DND-41 (cell line): ENCODE measurements at regions not wholly inside any gene's neighbourhood (a gene's known extent, or its start where the extent isn't known, plus 50 kb on each side); places are given as distances from the start of the nearest gene placed in this dataset.

Source experiments
- ATAC-seq: fragments of 200-7000 bp; cut with Tn5 transposase; 3 replicates; pipeline ENCODE4 v1.9.1; 2021; ENCODE audit warnings: low read depth; ENCODE audit not compliant: insufficient read depth
- DNase-seq: peaks from one replicate; pipeline ENCODE4 v3.0.0-alpha.2; 2020
- H2AFZ ChIP-seq: 2 replicates; pipeline ENCODE4 v1.6.0; 2012; ENCODE audit warnings: low read depth, low read length
- H3K27ac ChIP-seq: 2 replicates; pipeline ENCODE4 v1.5.1; 2012; ENCODE audit warnings: low read length, inconsistent platforms
- H3K27me3 ChIP-seq: fragments of 200-600 bp; sonication (generic); 2 replicates; pipeline ENCODE4 v1.6.0; 2012; ENCODE audit warnings: low read length, mild to moderate bottlenecking, inconsistent platforms; ENCODE audit not compliant: insufficient read depth, poor library complexity
- H3K36me3 ChIP-seq: 2 replicates; pipeline ENCODE4 v1.5.1; 2012; ENCODE audit warnings: low read length, inconsistent platforms; ENCODE audit not compliant: insufficient read depth
- H3K4me1 ChIP-seq: 2 replicates; pipeline ENCODE4 v1.5.1; 2012; ENCODE audit warnings: mild to moderate bottlenecking, low read length; ENCODE audit not compliant: insufficient read depth
- H3K4me2 ChIP-seq: 2 replicates; pipeline ENCODE4 v1.6.0; 2012; ENCODE audit warnings: mild to moderate bottlenecking, moderate library complexity, low read length, inconsistent platforms; ENCODE audit not compliant: insufficient read depth
- H3K4me3 ChIP-seq, 2 experiments: fragments of 200-600 bp in 1 of 2; shearing (Covaris generic) in 1 of 2; 2 replicates each; pipeline ENCODE4 v1.5.1; 2012 to 2016; ENCODE audit warnings: inconsistent platforms in 2 of 2, low read length in 2 of 2, mild to moderate bottlenecking in 2 of 2, low read depth in 1 of 2, moderate library complexity in 1 of 2
- H3K79me2 ChIP-seq: 2 replicates; pipeline ENCODE4 v1.6.0; 2012; ENCODE audit warnings: low read length, inconsistent platforms; ENCODE audit not compliant: insufficient read depth
- H3K9ac ChIP-seq: 2 replicates; pipeline ENCODE4 v1.6.0; 2012; ENCODE audit warnings: low read depth, mild to moderate bottlenecking, inconsistent platforms, low read length, moderate library complexity
- H3K9me3 ChIP-seq: 2 replicates; pipeline ENCODE4 v1.5.1; 2012; ENCODE audit warnings: low read length, moderate library complexity, mild to moderate bottlenecking, inconsistent platforms; ENCODE audit not compliant: insufficient read depth, severe bottlenecking
- H4K20me1 ChIP-seq: 2 replicates; pipeline ENCODE4 v1.6.0; 2012; ENCODE audit warnings: low read length; ENCODE audit not compliant: insufficient read depth
- EZH2 ChIP-seq: IDR thresholded peaks from 3 replicates; pipeline ENCODE4 v1.6.1; 2012; ENCODE audit warnings: borderline replicate concordance, low read depth, mild to moderate bottlenecking, moderate library complexity, low read length, inconsistent platforms; ENCODE audit not compliant: severe bottlenecking
- TF ChIP-seq, protein P1 (sequence below): IDR thresholded peaks from 2 replicates; pipeline ENCODE4 v1.5.1; 2012; ENCODE audit warnings: borderline replicate concordance, low read length, moderate library complexity, mild to moderate bottlenecking; ENCODE audit not compliant: poor library complexity, severe bottlenecking; ENCODE audit errors: extremely low read depth

GRCh38 chr19:28827382-28827781 lies 385.6 kb downstream of the UQCRFS1 start:
- no peaks in the 10 kb centered on the region for H3K4me1 ChIP-seq
- H3K4me3 ChIP-seq = no peak overlapping the region
- no peak overlapping the region for H3K4me2 ChIP-seq
- H3K79me2 ChIP-seq = no peaks in the 10 kb centered on the region
- no peak for TF ChIP-seq EZH2
- TF ChIP-seq, protein P1, sequence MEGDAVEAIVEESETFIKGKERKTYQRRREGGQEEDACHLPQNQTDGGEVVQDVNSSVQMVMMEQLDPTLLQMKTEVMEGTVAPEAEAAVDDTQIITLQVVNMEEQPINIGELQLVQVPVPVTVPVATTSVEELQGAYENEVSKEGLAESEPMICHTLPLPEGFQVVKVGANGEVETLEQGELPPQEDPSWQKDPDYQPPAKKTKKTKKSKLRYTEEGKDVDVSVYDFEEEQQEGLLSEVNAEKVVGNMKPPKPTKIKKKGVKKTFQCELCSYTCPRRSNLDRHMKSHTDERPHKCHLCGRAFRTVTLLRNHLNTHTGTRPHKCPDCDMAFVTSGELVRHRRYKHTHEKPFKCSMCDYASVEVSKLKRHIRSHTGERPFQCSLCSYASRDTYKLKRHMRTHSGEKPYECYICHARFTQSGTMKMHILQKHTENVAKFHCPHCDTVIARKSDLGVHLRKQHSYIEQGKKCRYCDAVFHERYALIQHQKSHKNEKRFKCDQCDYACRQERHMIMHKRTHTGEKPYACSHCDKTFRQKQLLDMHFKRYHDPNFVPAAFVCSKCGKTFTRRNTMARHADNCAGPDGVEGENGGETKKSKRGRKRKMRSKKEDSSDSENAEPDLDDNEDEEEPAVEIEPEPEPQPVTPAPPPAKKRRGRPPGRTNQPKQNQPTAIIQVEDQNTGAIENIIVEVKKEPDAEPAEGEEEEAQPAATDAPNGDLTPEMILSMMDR = no peak
- H2AFZ ChIP-seq = no peak overlapping the region
- H3K27me3 ChIP-seq = peaks cover 8% of the 10 kb centered on the region
- ATAC-seq (no peak), DNase-seq (no peak)
- no peak overlapping the region for H3K9ac ChIP-seq
- no peaks in the 10 kb centered on the region for H3K36me3 ChIP-seq
- no peaks in the 10 kb centered on the region for H4K20me1 ChIP-seq
- no peaks in the 10 kb centered on the region for H3K9me3 ChIP-seq
- no peak overlapping the region for H3K27ac ChIP-seq

DNA sequence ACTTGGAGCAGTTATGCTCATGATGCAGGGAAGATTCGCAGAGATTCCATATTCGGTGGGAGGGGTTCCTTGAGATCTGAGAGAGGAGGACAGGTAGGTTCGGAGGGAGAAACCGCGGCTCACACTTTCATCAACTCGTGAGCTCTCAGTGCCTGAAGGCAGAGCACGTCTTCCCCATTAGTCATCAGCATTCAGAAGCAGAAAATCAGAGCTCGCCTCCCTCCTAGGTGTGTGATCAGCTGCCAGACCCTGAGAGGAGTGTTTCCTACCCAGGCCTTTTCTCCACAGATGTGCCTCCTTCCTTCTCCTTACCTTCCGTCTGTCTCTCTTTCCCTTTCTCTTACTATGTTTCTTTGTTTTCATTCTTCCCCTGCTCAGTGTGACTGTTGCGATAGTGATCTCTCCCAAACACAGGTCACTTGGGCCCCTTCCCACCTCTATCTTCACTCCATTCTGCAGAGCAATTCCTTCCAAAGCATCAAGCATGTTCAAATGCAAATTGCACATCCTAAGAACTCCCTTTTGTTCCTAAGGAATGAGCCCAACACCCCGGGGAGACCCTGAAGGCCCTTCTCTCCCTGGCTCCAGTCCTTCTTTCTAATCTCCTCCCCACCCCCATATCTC lies 389.5 kb downstream of the UQCRFS1 start:
- TF ChIP-seq, protein P1 = no peak
- no peak for TF ChIP-seq EZH2
- DNase-seq (no peak), ATAC-seq (no peak)
- no peak overlapping the region for H3K27ac ChIP-seq
- H3K27me3 ChIP-seq = peaks cover 12% of the 10 kb centered on the region
- H3K79me2 ChIP-seq = no peaks in the 10 kb centered on the region
- H3K36me3 ChIP-seq = no peaks in the 10 kb centered on the region
- H2AFZ ChIP-seq = no peak overlapping the region
- H3K4me1 ChIP-seq = no peaks in the 10 kb centered on the region
- no peak overlapping the region for H3K4me2 ChIP-seq
- H3K4me3 ChIP-seq = no peak overlapping the region
- no peak overlapping the region for H3K9ac ChIP-seq
- H4K20me1 ChIP-seq = no peaks in the 10 kb centered on the region
- no peaks in the 10 kb centered on the region for H3K9me3 ChIP-seq

- H2AFZ ChIP-seq = no peak overlapping the region
- peaks cover 12% of the 10 kb centered on the region for H3K27me3 ChIP-seq
- no peak for ATAC-seq
- no peak overlapping the region for H3K9ac ChIP-seq
- H3K4me1 ChIP-seq = no peaks in the 10 kb centered on the region
- H3K79me2 ChIP-seq = no peaks in the 10 kb centered on the region
- no peaks in the 10 kb centered on the region for H3K9me3 ChIP-seq
- TF ChIP-seq, protein P1 = no peak
- H3K4me2 ChIP-seq = no peak overlapping the region
- no peak overlapping the region for H3K4me3 ChIP-seq
- no peak for DNase-seq
- no peaks in the 10 kb centered on the region for H3K36me3 ChIP-seq
- H4K20me1 ChIP-seq = no peaks in the 10 kb centered on the region
- H3K27ac ChIP-seq = no peak overlapping the region
These were observed 392.7 kb downstream of the UQCRFS1 start for GRCh38 chr19:28820289-28820688.

GRCh38 chr19:28815257-28815656 lies 397.7 kb downstream of the UQCRFS1 start:
- Histone ChIP-seq H3K36me3 (no peaks in the 10 kb centered on the region), H3K27me3 (no peaks in the 10 kb centered on the region), H4K20me1 (no peaks in the 10 kb centered on the region), H2AFZ (no peak overlapping the region), H3K9me3 (no peaks in the 10 kb centered on the region), H3K9ac (no peak overlapping the region), H3K4me1 (no peaks in the 10 kb centered on the region), H3K4me3 (no peak overlapping the region), H3K79me2 (no peaks in the 10 kb centered on the region), H3K4me2 (no peak overlapping the region), H3K27ac (no peak overlapping the region)
- no peak for ATAC-seq
- TF ChIP-seq EZH2 = no peak
- no peak for DNase-seq
